GM12878 (cell line): ENCODE measurements at regions not wholly inside any gene's neighbourhood (a gene's known extent, or its start where the extent isn't known, plus 50 kb on each side); places are given as distances from the start of the nearest gene placed in this dataset.

ENCODE experiments used
- ATAC-seq: fragments of 200-7000 bp; cut with Tn5 transposase; 3 replicates; pipeline ENCODE4 v1.9.1; 2020; ENCODE audit warnings: mild to moderate bottlenecking, moderate library complexity
- BruUV-seq: library from RNA; stranded (reverse); fragments of 400-500 nt; replicated peaks from 2 replicates; lab custom pipeline; 2021; lab: Mats Ljungman, UMichigan
- CTCF ChIA-PET: fragments of 300-600 bp; sonication (Branson Sonifier 250); formaldehyde crosslinking; extraction: SDS; loops from one replicate; lab custom pipeline; 2021; ENCODE audit warnings: inconsistent platforms; lab: Yijun Ruan, JAX
- POLR2A ChIA-PET: fragments of 350-600 bp; formaldehyde crosslinking; extraction: SDS; loops from one replicate; lab custom pipeline; 2021; ENCODE audit warnings: inconsistent platforms; lab: Charles Lee
- RAD21 ChIA-PET: fragments of 300-600 bp; sonication (Branson Sonifier 250); formaldehyde crosslinking; loops from one replicate; lab custom pipeline; 2023; ENCODE audit warnings: antibody characterized with exemption; ENCODE audit not compliant: unreplicated experiment; lab: Charles Lee
- SMC1A ChIA-PET: fragments of 300-600 bp; sonication (Branson Sonifier 250); formaldehyde crosslinking; loops from one replicate; lab custom pipeline; 2023; ENCODE audit not compliant: unreplicated experiment, uncharacterized antibody; lab: Charles Lee
- DNase-seq: peaks from one replicate; pipeline ENCODE4 v3.0.0-alpha.2; 2011; ENCODE audit warnings: low read depth, low spot score
- FAIRE-seq: peaks from 3 replicates; lab custom pipeline; 2011; peaks lifted over from hg19 to GRCh38; lab: Jason Lieb, UNC
- H2AFZ ChIP-seq: 2 replicates; pipeline ENCODE4 v1.6.0; 2011; ENCODE audit warnings: low read depth, low read length, control low read depth; ENCODE audit not compliant: control insufficient read depth
- H3K27ac ChIP-seq: 2 replicates; pipeline ENCODE4 v1.5.1; 2011; ENCODE audit warnings: control low read depth; ENCODE audit not compliant: control insufficient read depth, insufficient read depth
- H3K27me3 ChIP-seq, 2 experiments: replicated peaks in 1 of 2; 2 replicates each; pipeline versions ENCODE4 v1.6.0 to v1.6.1; 2011; ENCODE audit warnings: low read length in 1 of 2; ENCODE audit not compliant: control insufficient read depth in 2 of 2, insufficient read depth in 2 of 2
- H3K36me3 ChIP-seq, 2 experiments: 2 replicates each; pipeline ENCODE4 v1.5.1; 2011; ENCODE audit warnings: low read length in 1 of 2; ENCODE audit not compliant: control insufficient read depth in 2 of 2, insufficient read depth in 2 of 2
- H3K4me1 ChIP-seq: 2 replicates; pipeline ENCODE4 v1.6.1; 2011; ENCODE audit warnings: mild to moderate bottlenecking, low read length, moderate library complexity, mixed read lengths; ENCODE audit not compliant: control insufficient read depth, insufficient read depth
- H3K4me2 ChIP-seq: 2 replicates; pipeline ENCODE4 v1.6.0; 2011; ENCODE audit warnings: control low read depth; ENCODE audit not compliant: control insufficient read depth, insufficient read depth
- H3K4me3 ChIP-seq: fragments of 200-600 bp; sonication (generic); 2 replicates; pipeline ENCODE4 v1.5.1; 2016
- H3K79me2 ChIP-seq: 2 replicates; pipeline ENCODE4 v1.6.0; 2011; ENCODE audit warnings: low read length; ENCODE audit not compliant: control insufficient read depth, insufficient read depth
- H3K9ac ChIP-seq: 2 replicates; pipeline ENCODE4 v1.8.0; 2011; ENCODE audit warnings: low read length, control low read depth, mixed read lengths; ENCODE audit not compliant: control insufficient read depth, insufficient read depth
- H3K9me3 ChIP-seq: replicated peaks from 3 replicates; pipeline ENCODE4 v1.5.1; 2011; ENCODE audit warnings: mild to moderate bottlenecking, low read length; ENCODE audit not compliant: control insufficient read depth, insufficient read depth
- H4K20me1 ChIP-seq: 2 replicates; pipeline ENCODE4 v1.6.0; 2011; ENCODE audit not compliant: control insufficient read depth, insufficient read depth
- CBX5 ChIP-seq: sonication (generic); IDR thresholded peaks from 2 replicates; pipeline ENCODE4 v1.6.1; 2016; ENCODE audit warnings: low read depth, moderate library complexity, mild to moderate bottlenecking, inconsistent platforms
- IRF4 ChIP-seq: IDR thresholded peaks from 2 replicates; pipeline ENCODE4 v1.6.1; 2011; ENCODE audit warnings: low read depth, low read length
- POLR2A ChIP-seq: IDR thresholded peaks from 2 replicates; pipeline ENCODE4 v1.6.1; 2011; ENCODE audit warnings: low read depth, mild to moderate bottlenecking, low read length
- RCOR1 ChIP-seq: conservative IDR thresholded peaks from 2 replicates; pipeline ENCODE4 v1.6.1; 2012; ENCODE audit warnings: low read depth, low read length, improper control_type of control experiment
- whole genome bisulfite sequencing: methylation state at CpG from one replicate; pipeline ENCODE4 v1.1.6; 2016; ENCODE audit warnings: low lambda C conversion rate; ENCODE audit not compliant: insufficient replicate concordance, insufficient coverage; ENCODE audit errors: missing lambda C conversion rate; 5-methylcytosine and 5-hydroxymethylcytosine counted together
- in situ Hi-C: fragments of 300-500 bp; cut with MboI; formaldehyde crosslinking; loops from 9 replicates; pipeline ENCODE4 v1.14.3; 2018; ENCODE audit warnings: mixed read lengths
- intact Hi-C: fragments of 100-400 bp; cut with micrococcal nuclease; formaldehyde crosslinking; loops from one replicate; pipeline ENCODE4 v1.14.2; 2022; ENCODE audit not compliant: unreplicated experiment
- TF ChIP-seq, protein P1 (sequence below): fragments of 450-650 bp; IDR thresholded peaks from 2 replicates; pipeline ENCODE4 v1.6.1; 2017; ENCODE audit warnings: mild to moderate bottlenecking, moderate library complexity

DNA sequence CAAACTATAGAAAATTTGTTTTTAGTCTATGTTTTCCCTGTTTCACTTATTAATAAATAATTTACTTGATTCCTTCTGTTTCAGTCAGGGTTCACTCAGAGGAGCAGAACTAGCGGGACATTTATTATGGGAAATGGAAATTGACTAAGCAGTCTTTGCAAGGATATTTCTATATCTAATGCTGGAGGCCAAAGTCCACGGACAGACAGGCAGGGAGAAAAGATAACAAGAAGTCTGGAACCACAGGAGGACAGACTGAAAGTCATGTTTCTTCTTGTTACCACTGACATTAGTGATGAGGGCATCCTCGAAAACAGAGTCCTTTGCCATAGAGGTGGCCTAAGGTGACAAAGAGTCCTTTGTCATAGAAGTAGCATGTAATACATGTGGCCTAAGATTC, 744.5 kb upstream of the TMPRSS15 start:
- FAIRE-seq: no peak
- no peak overlapping the region for H3K4me3 ChIP-seq
- H3K27me3 ChIP-seq: no peaks in the 10 kb centered on the region
- no peaks in the 10 kb centered on the region for H3K9me3 ChIP-seq
- in situ Hi-C loops: no loop called here
- intact Hi-C loops: no loop called here
- WGBS: 0% methylated on average over 3 of the region's 3 CpGs
- no peak overlapping the region for H3K4me2 ChIP-seq
- no peak overlapping the region for H3K27ac ChIP-seq
- ChIA-PET SMC1A (no interaction called here), CTCF (no interaction called here), RAD21 (no interaction called here), POLR2A (no interaction called here)
- no peak for DNase-seq
- no peaks in the 10 kb centered on the region for H3K4me1 ChIP-seq
- H3K9ac ChIP-seq: no peak overlapping the region
- ATAC-seq: no peak
- H3K36me3 ChIP-seq: no peaks in the 10 kb centered on the region
- H4K20me1 ChIP-seq: no peaks in the 10 kb centered on the region
- H2AFZ ChIP-seq: no peak overlapping the region
- H3K79me2 ChIP-seq: no peaks in the 10 kb centered on the region
- TF ChIP-seq POLR2A: no peak
- TF ChIP-seq, protein P1, sequence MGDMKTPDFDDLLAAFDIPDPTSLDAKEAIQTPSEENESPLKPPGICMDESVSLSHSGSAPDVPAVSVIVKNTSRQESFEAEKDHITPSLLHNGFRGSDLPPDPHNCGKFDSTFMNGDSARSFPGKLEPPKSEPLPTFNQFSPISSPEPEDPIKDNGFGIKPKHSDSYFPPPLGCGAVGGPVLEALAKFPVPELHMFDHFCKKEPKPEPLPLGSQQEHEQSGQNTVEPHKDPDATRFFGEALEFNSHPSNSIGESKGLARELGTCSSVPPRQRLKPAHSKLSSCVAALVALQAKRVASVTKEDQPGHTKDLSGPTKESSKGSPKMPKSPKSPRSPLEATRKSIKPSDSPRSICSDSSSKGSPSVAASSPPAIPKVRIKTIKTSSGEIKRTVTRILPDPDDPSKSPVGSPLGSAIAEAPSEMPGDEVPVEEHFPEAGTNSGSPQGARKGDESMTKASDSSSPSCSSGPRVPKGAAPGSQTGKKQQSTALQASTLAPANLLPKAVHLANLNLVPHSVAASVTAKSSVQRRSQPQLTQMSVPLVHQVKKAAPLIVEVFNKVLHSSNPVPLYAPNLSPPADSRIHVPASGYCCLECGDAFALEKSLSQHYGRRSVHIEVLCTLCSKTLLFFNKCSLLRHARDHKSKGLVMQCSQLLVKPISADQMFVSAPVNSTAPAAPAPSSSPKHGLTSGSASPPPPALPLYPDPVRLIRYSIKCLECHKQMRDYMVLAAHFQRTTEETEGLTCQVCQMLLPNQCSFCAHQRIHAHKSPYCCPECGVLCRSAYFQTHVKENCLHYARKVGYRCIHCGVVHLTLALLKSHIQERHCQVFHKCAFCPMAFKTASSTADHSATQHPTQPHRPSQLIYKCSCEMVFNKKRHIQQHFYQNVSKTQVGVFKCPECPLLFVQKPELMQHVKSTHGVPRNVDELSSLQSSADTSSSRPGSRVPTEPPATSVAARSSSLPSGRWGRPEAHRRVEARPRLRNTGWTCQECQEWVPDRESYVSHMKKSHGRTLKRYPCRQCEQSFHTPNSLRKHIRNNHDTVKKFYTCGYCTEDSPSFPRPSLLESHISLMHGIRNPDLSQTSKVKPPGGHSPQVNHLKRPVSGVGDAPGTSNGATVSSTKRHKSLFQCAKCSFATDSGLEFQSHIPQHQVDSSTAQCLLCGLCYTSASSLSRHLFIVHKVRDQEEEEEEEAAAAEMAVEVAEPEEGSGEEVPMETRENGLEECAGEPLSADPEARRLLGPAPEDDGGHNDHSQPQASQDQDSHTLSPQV: no peak
- no peak for TF ChIP-seq CBX5
- TF ChIP-seq RCOR1: no peak
- TF ChIP-seq IRF4: no peak
- BruUV-seq: no TSS peak
